ENCODE measurements at regions not wholly inside any gene's neighbourhood (a gene's known extent, or its start where the extent isn't known, plus 50 kb on each side); places are given as distances from the start of the nearest gene placed in this dataset.

GRCh38 chr4:126898815-126899214 lies 733.9 kb upstream of the INTU start:
- Histone ChIP-seq H3K4me3 (no peak overlapping the region), H3K27me3 (no peaks in the 10 kb centered on the region), H3K4me1 (ENCODE audit: insufficient read depth) (no peaks in the 10 kb centered on the region), H3K9me3 (no peaks in the 10 kb centered on the region), H3K36me3 (no peaks in the 10 kb centered on the region), H3K27ac (no peak overlapping the region)
- 93 to 100% (median 96%) methylated on average over 1 of the region's 1 CpG for WGBS, 3 donors
- no peak for DNase-seq
- intact Hi-C loops (cut with DNase I) = no loop called here
- no peak for TF ChIP-seq CTCF (IDR thresholded peaks at IDR 0.05)
- TF ChIP-seq EP300 (IDR thresholded peaks at IDR 0.05) = no peak

- no peak for DNase-seq
- 13 to 37% (median 30%) methylated on average over 2 of the region's 2 CpGs for WGBS, 3 donors
- no peak for TF ChIP-seq EP300 (IDR thresholded peaks at IDR 0.05)
- no peak for TF ChIP-seq CTCF (IDR thresholded peaks at IDR 0.05)
- no peak for TF ChIP-seq POLR2A (IDR thresholded peaks at IDR 0.05)
- intact Hi-C loops (cut with DNase I) = no loop called here
- Histone ChIP-seq H3K9me3 (no peaks in the 10 kb centered on the region), H3K27ac (no peak overlapping the region), H3K27me3 (no peaks in the 10 kb centered on the region), H3K36me3 (no peaks in the 10 kb centered on the region), H3K4me1 (ENCODE audit: insufficient read depth) (no peaks in the 10 kb centered on the region), H3K4me3 (no peak overlapping the region)
Measured at GRCh38 chr4:126899331-126899801, 733.4 kb upstream of the INTU start.

- Histone ChIP-seq H3K4me1 (ENCODE audit: insufficient read depth) (no peaks in the 10 kb centered on the region), H3K9me3 (no peaks in the 10 kb centered on the region), H3K27ac (no peak overlapping the region), H3K27me3 (no peaks in the 10 kb centered on the region), H3K36me3 (no peaks in the 10 kb centered on the region), H3K4me3 (no peak overlapping the region)
- 88 to 93% (median 93%) methylated on average over 3 of the region's 3 CpGs for WGBS, 3 donors
- intact Hi-C loops (cut with DNase I) = no loop called here
- TF ChIP-seq EP300 (IDR thresholded peaks at IDR 0.05) = no peak
- TF ChIP-seq CTCF (IDR thresholded peaks at IDR 0.05) = no peak
- no peak for TF ChIP-seq POLR2A (IDR thresholded peaks at IDR 0.05)
- DNase-seq = no peak
Measured at GRCh38 chr4:126906466-126906865, 726.3 kb upstream of the INTU start.

GRCh38 chr4:126907389-126907788 lies 725.4 kb upstream of the INTU start:
- 84 to 96% (median 92%) methylated on average over 1 of the region's 1 CpG for WGBS, 3 donors
- intact Hi-C loops (cut with DNase I) = no loop called here
- H3K27ac ChIP-seq = no peak overlapping the region
- H3K36me3 ChIP-seq = no peaks in the 10 kb centered on the region
- TF ChIP-seq EP300 (IDR thresholded peaks at IDR 0.05) (no peak), POLR2A (IDR thresholded peaks at IDR 0.05) (no peak), CTCF (IDR thresholded peaks at IDR 0.05) (no peak)
- no peak overlapping the region for H3K4me3 ChIP-seq
- DNase-seq = no peak
- H3K9me3 ChIP-seq = no peaks in the 10 kb centered on the region
- H3K27me3 ChIP-seq = no peaks in the 10 kb centered on the region
- H3K4me1 ChIP-seq (ENCODE audit: insufficient read depth) = no peaks in the 10 kb centered on the region
